ENCODE measurements at regions not wholly inside any gene's neighbourhood (a gene's known extent, or its start where the extent isn't known, plus 50 kb on each side); places are given as distances from the start of the nearest gene placed in this dataset.

DNA sequence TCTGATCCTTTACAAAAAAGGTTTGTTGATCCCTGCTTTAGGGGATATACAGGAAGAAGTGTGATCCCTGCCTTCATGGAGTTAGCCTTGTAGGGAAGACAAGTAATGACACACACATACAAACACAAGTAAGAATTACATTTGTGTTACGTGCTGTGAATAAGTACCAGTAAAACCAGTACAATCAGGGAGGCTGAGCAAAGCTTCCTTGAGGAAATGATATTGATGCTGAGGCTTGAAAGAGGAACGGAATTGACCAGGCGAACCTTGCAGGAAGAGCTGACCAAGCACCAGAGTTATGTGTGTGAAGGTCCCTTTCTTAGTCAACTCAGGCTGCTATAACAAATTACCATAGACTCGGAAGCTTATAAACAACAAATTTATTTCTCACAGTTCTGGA, 83.6 kb upstream of the CACUL1 start:
- no peak for DNase-seq

DNA sequence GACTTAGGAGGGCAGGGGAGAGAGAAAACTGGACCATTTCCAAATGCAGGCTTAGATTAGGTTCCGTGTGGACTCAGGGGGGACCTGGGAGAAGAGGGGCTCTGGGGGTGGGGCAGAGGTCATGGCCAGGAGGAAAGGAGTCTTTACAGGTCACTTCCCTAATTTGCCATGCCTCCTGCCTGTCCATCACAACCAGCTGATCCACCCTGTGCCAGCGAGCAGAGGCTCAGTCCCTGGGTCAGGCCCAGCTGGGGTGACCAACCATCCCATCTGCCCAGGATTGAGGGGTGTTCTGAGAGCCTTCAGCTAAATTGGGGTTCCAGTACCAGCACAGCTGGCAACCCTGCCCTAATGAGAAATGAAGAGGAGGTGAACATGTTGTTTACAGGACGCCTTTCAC, 84.6 kb upstream of the CACUL1 start:
- no peak for DNase-seq

DNA sequence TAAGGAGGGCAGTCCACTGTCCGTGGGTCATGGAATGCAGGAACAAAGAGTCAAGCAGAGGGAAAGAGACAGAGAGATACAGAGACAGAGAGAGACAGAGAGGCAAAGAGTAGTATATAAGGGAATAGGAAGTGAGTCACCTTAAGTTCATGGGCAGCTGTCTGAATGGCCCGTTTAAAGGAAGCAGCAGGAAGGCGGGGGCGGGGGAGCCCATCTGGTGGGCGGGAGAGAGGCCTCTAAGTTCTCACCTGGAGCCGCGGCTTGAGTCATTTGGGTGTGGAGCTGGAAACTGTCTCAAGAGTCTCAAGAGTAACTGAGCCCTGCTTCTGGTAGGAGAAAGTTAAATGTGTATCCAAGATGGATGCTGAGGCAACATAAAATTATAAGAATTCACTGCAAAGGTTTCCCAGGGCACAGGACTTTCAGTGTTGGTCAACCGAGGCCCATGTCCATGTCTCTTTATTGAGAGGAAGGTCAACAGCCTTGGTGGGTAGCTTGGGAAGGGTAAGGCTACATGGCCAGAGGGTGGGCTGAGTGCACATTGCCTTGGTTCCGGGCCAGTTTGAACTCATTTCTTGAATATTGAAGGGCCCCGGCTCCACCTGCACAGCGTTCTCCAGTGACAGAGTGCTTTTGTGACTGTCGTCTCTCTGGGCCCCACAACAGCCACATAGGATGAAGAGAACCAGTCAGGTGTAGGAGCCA, 85.5 kb upstream of the CACUL1 start:
- DNase-seq, result peak; percentile 80

DNA sequence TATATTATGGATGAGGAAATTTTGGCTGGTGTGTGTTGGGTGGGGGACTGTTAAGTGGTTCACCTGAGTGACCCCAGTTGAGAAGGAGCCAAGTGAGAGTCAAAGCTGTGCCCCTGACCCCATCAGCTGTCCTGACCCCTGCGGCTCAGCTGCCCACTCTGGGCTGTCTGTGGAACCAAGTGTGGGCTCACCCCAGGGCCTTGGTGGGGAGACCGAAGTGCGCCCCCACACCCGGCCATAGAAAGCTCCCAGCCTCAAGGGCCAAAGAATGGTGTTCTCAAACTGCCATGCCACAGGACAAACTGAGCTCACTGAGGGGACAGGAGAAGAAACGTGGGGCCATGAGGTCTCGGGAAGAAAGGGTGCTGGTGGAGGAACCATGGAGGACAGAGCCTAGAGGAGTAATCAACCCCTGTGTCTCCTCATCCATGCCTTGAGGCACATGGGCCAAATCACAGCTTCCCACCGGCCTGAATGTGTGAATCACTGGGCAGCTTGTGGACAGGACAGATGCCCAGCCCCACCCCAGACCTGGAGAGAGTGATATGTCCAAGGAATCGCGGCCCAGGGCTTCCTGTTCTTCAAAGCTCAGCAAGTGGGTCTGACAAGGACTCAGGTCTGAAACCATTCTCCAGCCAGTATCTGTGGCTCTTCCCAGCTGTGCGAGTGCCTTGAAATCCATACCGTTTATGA, 86.2 kb upstream of the CACUL1 start:
- DNase-seq, result no peak

DNA sequence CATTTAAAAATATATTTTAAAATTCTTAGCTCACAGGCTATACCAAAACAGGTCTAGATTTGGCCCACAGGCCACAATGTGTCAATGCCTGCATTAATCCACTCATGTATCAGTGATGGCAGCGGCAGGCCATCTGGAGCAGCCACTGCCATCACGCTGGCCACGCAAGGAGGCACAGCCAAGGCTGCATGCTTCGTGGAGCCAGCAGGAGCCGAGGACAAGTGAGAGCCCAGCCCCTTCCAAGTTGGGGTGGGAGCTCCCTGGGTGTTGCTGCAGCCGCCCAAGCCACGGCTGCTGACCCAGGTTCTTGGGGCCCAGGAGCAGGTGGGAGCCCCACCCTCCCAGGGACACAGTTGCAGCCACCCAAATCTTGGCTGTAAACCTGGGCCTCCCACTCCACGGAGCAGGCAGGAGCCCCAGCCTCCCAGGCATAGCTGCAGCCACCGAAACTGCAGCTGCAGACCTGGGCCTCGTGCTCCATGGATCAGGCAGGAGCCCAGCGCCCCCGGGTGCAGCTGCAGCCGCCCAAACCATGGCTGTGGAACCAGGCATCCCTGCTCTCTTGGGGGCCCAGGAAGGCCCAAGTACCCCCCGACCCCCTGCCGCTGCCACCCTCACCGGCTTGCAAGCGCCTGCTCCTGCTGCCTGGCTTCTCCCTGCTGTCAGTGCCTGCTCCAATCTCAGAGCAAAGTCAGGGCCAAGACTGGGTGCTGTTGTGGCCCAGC, 87.3 kb upstream of the CACUL1 start:
- no peak for DNase-seq

DNA sequence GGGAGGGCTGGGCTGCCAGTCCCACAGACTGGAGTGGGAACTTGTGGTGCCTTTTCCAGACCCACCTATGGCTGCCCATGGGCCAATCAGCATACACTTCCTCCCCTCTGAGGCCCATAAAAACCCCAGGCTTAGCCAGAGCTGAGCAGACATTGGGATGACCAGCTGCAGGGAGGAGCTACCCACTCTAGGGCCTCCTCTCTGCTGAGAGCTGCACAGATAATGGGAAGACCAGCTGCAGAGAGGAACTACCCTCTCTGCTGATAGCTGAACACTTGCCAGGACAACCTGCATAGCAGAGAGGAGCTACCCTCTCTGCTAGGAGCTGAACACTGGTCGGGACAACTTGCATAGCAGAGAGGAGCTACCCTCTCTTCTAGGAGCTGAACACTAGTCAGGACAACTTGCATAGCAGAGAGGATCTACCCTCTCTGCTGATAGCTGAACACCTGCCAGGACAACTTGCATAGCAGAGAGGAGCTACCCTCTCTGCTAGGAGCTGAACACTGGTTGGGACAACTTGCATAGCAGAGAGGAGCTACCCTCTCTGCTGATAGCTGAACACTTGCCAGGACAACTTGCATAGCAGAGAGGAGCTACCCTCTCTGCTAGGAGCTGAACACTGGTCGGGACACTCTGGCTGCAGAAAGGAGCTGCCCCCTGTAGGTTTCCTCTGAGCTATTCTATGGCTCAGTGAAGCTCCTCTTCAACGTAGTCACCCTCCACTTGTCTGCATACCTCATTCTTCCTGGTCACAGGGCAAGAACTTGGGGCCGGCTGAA, 88.3 kb upstream of the CACUL1 start:
- no peak for DNase-seq

DNA sequence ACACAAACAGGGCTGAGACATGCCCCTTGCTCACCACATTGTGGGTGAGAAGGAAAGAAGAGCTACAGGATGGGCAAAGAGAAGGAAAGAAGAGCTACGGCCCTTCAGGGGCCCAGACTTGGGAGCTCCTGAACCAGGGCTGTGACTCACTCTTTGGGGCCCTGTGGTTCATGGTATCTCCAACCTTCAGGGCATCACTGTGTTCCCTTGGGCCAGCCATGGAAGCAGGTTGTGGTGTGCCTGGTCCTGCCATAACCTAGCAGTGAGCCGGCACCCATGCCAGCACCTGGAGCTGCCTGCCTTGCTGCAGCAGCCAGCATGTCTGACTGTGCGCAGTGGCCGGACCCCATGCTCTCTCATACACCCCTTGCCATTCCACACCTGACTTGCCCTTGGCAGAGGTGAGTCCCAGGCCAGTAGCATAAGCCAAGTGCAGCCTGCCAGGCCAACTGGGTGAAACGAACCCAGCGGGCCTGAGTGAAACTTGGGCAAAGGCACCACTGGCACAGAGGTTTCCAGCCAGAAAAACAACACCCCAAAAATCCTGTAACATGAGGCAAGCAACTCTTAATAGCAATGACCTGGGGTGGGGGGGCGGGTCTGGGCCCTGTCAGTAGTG, 89.0 kb upstream of the CACUL1 start:
- no peak for DNase-seq

DNA sequence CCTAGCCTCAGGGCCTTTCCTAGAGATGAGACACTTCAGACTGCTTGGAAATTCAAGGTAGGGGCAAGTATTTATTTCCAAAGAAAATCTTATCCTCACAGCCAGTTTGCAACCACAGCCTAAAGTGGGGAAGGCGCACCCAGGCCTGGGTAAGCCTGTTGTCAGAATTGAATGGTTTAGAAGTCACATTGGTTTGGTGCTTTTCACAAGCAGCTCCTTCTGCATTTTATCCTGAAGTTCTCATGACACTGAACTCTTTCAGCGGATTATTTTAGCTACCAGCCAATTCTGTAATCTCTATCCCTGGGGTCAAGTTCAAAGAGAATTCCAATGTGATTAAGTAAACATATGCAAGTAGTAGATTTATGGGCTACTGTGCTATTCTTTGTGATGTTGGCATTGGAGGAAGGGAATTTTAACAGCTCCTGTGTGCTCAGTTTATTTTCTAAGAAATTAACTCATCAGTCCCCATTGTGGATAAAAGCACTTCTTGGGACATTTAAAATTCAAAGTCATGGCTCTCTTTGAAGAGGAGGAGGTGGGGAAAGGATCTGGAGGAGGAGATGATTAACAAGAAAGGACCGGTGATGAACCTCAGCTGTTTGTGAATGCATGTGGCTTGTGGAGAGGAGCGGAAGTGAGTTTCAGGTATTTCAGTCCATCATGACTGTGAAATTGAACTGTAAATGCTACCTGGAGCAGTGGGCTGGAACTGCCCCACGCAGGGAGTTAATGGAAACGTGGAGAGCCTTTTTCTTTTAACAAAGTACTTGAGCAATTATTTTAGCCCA, 90.2 kb upstream of the CACUL1 start:
- no peak for DNase-seq

DNA sequence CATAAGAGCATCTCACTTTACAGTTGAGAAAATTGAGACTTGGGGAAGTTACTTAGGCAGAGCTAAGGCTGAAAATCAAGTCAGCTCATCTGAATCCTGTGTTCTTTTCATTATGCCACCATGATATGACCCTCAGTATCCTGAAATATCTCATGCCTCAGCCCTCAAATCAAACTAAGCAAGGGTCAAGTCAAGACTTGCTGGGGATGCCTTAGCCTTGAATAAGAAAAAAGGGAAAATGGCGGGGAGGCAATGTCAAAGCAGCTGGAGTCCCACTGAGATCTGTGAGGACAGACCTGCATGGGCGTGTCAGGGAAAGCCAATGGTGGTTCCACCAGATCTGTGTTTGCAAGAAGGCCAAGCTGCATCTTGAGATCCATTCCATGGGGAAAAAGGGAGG, 91.0 kb upstream of the CACUL1 start:
- no peak for DNase-seq

DNA sequence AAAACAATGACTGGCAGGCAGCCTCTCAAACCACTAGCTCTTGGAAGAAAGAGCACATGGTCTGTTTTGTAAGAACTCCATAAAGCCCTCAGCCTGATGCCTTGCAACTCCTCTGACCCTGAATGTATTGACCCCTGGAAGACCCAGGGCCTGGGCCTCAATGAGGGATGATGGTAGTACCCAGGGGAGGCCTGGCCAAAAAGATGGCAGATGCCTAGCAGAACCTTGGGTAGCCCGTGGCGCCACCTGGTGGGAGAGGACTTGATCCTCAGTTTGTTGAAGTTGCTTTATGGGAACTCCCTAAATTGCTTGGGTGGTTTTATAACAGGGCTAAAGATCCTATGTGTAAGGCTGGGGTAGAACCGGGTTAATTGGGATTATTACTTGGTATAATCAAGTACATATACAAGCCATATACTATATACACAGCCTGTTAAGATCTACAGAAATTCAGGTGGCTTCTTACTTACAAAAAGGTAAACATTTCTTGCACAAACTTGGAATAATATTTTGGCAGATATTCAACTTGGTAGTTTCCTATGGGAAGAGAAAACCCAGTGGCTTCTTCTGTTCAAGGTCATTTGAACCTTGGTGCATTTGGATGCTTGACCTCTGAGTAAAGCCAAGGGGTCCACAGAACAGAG, 95.8 kb upstream of the CACUL1 start:
- DNase-seq, result peak; percentile 89

DNA sequence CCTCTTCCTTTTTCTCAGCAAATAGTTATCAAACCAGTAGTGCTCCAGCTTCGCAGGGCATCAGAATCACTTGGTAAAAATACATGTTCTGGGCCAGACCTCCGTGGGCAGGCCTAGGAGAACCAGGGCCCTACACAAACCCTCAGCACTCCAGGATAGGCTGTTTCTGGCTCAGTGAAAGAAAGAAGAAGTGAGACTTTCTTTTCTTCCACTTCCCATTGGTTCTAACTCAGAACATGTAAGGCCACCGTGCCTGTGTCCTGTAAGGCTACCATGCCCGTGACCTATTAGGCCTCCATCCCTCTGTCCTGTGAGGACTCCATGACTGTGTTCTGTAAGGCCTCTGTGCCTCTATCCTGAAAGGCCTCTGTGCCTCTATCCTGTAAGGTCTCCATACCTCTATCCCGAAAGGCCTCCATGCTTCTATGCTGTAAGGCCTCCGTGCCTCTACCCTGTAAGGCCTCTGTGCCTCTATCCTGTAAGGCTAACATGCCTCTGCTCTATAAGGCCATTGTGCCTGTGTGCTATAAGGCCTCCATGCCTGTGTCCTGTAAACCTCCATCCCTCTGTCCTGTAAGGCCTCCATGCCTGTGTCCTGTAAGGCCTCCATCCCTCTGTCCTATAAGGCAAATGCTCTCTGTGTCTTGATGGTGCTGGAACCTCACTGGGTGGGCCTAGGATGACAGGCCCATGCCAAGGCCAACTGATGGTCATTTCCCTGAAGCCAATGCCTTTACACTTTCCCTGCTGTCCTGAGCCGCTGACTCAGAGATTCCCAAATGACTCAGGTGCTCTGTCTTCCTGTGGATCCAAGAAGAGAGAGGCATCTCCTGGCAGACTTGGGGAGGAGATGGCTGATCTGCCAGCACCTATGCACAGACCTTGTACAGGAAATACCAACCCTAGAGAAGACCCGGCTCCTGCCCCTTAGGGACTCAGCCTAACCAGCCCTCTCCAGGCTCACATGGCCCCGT, 96.6 kb upstream of the CACUL1 start:
- no peak for DNase-seq

DNA sequence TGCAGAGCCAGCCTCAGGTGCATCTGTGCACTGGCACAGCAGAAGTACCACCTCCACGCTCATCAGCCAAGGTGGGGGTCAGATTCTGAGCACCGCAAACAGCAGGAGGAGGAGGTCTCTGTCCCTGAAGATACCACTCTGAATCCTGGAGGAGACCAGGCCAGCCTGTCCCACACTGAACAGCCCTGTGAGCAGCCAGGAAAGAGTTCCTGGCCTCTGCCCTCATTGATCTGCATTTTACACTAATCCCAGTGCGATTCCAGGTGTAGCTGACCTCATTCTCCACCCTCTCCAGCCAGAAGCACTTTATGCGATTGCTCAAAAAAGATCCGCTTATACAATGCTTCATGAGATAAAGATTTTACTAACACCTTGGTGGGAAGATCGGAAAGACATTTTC, 99.1 kb upstream of the CACUL1 start:
- DNase-seq, result no peak

DNA sequence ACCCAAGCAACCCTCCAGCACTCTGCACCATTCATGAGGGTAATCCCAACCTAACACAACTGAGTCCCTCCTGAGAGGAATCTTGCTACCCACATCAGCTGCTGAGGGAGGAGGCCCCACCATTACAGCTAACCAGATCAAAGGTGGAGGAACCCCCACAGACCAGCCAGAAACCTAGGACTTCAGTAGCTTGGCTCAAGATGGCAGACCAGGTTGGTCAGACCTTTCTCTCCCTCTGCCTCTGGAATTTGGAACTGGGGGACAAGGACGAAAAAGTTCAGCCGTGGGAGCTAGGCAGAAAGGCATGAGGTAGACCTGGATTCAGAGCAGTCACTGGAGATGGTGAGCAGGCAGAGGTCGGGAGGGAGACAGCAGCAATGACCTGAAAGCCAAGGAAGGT, 101.3 kb upstream of the CACUL1 start:
- no peak for DNase-seq

DNA sequence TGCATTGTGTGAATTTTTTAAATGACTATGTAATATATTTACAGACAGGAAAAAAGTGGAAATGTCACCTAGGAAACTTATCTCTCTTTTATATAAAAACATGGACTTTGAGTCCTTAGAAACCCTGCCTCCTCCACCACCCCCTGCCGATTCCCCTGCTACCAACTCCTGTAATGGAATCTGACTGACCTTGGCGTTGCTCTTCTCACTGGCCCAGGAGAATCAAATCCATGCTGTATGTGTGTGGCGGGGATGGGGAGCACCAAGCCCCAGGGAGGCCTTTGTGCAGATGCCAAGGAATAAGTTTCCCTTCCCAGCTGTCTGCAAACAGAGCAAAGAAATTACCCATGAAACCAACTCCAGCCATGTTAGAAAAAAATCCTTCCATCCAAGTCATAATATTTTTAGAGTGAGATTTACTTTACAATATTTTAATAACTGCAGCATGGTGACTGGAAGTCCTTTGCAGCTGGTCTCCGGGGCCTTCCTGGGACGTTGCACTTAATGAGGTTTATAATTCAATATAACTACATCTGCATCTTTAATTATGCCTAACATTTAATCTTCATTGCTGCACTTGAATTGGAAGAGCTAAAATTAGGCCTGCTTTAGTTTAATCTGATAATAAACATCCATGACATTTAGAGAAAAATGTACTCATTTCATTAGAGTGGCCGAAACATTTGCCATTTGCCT, 111.4 kb upstream of the CACUL1 start:
- DNase-seq, result no peak

DNA sequence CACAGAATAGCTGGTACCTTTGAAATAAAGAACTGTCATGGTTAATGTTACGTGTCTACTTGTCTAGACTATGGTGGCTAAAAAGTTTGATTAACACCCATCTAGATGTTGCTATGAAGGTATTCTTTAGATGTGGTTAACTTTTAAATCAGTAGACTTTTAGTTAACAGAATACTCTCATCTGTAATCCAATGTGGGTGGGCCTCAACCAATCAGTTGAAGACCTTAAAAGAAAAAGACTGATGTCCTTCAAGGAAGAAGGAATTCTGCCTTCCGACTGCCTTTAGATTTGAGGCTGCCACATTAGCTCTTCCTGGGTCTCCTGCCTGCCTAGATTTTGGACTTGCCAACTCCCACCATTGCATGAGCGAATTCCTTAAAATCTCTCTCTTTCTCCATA, 113.0 kb upstream of the CACUL1 start:
- DNase-seq, result no peak

DNA sequence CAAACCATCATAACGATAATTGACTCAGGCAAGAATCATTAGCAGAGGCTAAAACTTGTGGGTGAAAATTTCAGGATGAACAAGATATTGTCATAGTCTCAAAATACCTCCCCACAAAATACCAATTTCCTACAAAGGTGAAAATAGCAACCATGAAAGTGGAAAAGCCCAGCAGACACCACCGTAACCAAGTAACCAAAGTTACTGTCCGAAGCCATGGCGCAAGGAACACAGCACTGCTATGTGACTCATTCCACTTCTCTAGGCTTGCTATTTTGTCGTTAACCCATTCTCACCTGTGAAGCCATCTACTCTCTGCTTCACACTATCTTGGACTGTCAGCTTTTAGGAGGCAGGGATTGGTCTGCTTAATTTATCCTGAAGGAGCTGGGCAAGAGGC, 113.8 kb upstream of the CACUL1 start:
- no peak for DNase-seq

DNA sequence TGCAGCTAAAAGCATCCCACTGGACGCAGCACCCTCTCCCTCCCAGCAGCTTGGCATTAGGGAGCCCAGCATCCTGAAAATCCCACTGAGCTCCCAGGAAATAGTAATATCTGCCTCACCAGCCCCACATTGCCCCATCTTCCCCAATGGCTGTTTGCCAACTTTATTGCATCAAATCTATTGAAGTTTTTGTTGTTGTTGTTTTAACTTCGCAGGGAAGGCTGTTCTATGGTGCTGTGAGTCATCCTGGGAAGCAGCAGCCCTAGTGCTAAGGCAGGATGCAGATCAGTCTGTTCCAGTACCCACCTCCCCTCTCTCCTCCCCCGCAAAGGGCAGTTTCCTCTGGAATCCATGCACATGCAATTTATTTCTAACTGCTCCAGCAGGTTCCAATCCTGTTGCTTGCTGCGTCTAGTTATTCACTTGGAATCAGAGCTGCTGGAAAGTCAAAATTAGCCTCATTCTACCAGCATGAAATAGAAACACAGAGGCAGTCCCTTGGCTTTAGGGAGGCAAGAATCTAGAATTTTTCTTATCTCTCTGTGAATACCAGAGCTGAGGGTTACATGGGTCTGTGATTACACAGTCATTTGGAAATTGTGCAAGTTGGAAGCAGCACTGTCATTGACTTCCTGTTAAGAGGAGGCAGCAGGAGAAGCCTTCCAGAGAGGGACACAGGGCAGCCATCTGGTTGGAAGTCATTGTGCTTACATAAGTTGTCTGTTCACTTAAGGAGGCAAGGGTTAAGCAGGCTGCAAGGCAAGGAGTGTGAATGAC, 115.9 kb upstream of the CACUL1 start:
- DNase-seq, result no peak

DNA sequence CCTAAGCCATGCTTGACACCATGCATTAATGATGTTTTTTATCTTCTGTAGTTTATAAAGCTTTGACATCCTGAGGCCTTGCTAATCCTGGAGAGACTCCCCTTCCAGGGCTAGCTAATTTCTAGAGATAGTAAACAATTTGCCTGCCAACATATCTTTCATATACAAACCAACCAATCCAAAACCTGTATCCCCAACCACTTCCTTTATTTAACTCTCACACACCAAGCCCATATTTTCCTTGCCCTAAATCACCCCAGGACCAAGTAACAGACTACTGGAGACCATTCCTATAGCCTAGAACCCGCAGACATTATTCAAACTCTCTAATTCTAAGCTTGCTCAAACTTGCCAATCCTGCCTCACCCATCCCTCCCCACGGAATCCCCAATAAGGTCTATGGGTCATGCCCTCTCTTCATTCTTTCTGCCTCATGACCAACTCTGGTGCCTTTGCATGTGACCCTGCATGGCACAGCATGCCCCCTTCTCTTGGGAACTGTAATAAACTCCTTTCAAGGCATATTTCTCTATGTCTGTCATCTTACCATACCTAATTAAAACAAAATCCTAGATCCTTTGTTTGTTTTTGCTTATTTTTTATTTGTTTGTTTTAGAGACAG, 116.6 kb upstream of the CACUL1 start:
- DNase-seq, result no peak
